ENCODE measurements at regions not wholly inside any gene's neighbourhood (a gene's known extent, or its start where the extent isn't known, plus 50 kb on each side); places are given as distances from the start of the nearest gene placed in this dataset.
A peak's percentile ranks its signal among the peaks of the same experiment; 100 is the strongest.

DNA sequence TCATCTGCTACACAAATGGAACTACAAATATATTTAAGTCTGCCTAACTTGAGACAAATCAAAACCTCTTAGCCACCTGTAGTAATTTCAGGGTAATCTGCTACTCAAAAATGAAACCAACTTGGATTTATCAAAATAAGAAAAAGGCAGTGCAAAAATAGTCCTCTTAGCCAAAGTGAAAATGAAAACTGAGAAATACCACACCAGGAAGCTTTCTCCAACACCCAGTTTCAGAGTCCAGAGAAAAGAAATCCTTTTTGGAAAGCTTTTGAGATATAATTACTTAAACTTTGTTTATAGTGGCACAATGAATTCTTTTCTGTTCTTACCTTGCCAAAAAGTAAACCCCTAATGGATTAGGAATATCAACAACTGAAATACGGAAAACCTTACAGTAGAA is 990.4 kb downstream of the EFNA5 start:
- H3K4me3 ChIP-seq: peak overlapping the region in 1 of 4 donors; percentile 1
- H3K36me3 ChIP-seq: no peaks in the 10 kb centered on the region
- TF ChIP-seq, protein P1, sequence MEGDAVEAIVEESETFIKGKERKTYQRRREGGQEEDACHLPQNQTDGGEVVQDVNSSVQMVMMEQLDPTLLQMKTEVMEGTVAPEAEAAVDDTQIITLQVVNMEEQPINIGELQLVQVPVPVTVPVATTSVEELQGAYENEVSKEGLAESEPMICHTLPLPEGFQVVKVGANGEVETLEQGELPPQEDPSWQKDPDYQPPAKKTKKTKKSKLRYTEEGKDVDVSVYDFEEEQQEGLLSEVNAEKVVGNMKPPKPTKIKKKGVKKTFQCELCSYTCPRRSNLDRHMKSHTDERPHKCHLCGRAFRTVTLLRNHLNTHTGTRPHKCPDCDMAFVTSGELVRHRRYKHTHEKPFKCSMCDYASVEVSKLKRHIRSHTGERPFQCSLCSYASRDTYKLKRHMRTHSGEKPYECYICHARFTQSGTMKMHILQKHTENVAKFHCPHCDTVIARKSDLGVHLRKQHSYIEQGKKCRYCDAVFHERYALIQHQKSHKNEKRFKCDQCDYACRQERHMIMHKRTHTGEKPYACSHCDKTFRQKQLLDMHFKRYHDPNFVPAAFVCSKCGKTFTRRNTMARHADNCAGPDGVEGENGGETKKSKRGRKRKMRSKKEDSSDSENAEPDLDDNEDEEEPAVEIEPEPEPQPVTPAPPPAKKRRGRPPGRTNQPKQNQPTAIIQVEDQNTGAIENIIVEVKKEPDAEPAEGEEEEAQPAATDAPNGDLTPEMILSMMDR (IDR thresholded peaks at IDR 0.05): no peak
- no peak for TF ChIP-seq EP300 (IDR thresholded peaks at IDR 0.05)
- TF ChIP-seq POLR2AphosphoS5 (IDR thresholded peaks at IDR 0.05): no peak
- no peak for TF ChIP-seq POLR2A (IDR thresholded peaks at IDR 0.05)
- intact Hi-C loops (cut with DNase I): no loop called here
- 39 to 61% methylated on average over 1 of the region's 1 CpG for WGBS, 2 donors
- H3K27ac ChIP-seq: peak overlapping the region in 1 of 4 donors; percentile 28
- no peak for DNase-seq
- H3K9me3 ChIP-seq: no peaks in the 10 kb centered on the region
- H3K4me1 ChIP-seq: no peaks in the 10 kb centered on the region
- H3K27me3 ChIP-seq: no peaks in the 10 kb centered on the region

DNA sequence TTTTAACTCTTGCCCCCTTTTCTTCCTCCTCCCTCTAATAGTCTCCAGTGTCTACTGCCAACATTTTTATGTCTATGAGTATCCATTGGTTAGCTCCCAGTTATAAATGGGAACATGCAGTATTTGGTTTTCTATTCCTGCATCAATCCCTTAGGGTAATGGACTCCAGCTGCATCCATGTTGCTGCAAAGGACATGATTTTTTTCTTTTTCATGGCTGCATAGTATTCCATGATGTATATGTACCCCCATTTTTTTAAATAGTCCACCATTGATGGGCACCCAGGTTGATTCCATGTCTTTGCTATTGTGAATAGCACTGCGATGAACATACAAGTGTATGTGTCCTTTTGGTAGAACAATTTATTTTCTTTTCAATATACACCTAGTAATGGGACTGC is 993.7 kb downstream of the EFNA5 start:
- intact Hi-C loops (cut with DNase I): no loop called here
- no peak for DNase-seq
- H3K4me3 ChIP-seq: no peak overlapping the region
- H3K9me3 ChIP-seq: no peaks in the 10 kb centered on the region
- H3K27ac ChIP-seq: no peak overlapping the region
- no peaks in the 10 kb centered on the region for H3K4me1 ChIP-seq
- H3K36me3 ChIP-seq: no peaks in the 10 kb centered on the region
- no peaks in the 10 kb centered on the region for H3K27me3 ChIP-seq
- 97 to 98% methylated on average over 1 of the region's 1 CpG for WGBS, 2 donors
- TF ChIP-seq POLR2A (IDR thresholded peaks at IDR 0.05) (no peak), POLR2AphosphoS5 (IDR thresholded peaks at IDR 0.05) (no peak), EP300 (IDR thresholded peaks at IDR 0.05) (no peak)
- TF ChIP-seq, protein P1 (IDR thresholded peaks at IDR 0.05): no peak

DNA sequence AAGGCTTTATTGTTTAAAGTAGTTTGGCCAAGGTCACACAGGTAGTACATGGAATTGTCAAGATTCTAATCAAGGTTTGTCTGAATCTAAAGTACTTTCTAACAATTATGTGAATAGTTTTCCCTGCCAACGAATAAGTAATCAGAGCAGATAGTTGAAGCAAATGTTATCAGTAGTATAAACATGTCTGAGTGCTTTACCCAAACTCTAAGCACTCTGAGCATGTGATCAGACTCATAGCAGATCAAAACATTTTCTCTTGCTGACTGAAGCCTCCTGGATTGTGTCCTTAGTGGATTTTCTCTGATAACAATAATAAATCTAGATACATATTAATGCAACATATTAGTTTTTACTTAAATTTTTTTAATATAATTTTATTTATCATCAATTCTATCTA is 995.0 kb downstream of the EFNA5 start:
- WGBS, 2 donors: 22 to 47% methylated on average over 1 of the region's 1 CpG
- Histone ChIP-seq H3K36me3 (no peaks in the 10 kb centered on the region), H3K27ac (no peak overlapping the region), H3K27me3 (no peaks in the 10 kb centered on the region), H3K4me3 (no peak overlapping the region), H3K9me3 (no peaks in the 10 kb centered on the region), H3K4me1 (no peaks in the 10 kb centered on the region)
- no peak for DNase-seq
- intact Hi-C loops (cut with DNase I): no loop called here
- TF ChIP-seq POLR2AphosphoS5 (IDR thresholded peaks at IDR 0.05) (no peak), POLR2A (IDR thresholded peaks at IDR 0.05) (no peak), EP300 (IDR thresholded peaks at IDR 0.05) (no peak)
- TF ChIP-seq, protein P1 (IDR thresholded peaks at IDR 0.05): no peak

DNA sequence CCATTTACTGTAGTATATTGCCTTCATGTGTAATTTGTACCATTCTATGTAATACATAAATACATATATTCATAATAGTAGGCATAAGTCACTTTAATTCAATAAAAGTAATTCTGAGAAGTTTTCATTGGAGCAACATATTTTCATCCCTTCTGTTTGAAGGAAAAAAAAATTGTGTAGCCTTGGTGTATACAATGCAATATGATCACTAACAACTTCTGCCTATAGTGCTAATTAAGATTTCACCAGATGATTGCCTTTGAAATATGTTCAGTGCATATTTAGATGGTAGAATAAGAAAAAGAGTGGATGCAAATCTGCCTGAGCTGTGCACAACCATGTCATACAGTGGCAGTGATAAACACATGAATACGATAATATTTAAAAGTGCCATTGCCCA is 996.8 kb downstream of the EFNA5 start:
- DNase-seq: no peak
- WGBS, 2 donors: 94 to 98% methylated on average over 1 of the region's 1 CpG
- Histone ChIP-seq H3K27ac (no peak overlapping the region), H3K27me3 (no peaks in the 10 kb centered on the region), H3K9me3 (no peaks in the 10 kb centered on the region), H3K4me1 (no peaks in the 10 kb centered on the region), H3K36me3 (no peaks in the 10 kb centered on the region), H3K4me3 (no peak overlapping the region)
- intact Hi-C loops (cut with DNase I): no loop called here
- TF ChIP-seq POLR2A (IDR thresholded peaks at IDR 0.05) (no peak), EP300 (IDR thresholded peaks at IDR 0.05) (no peak), POLR2AphosphoS5 (IDR thresholded peaks at IDR 0.05) (no peak)
- TF ChIP-seq, protein P1 (IDR thresholded peaks at IDR 0.05): no peak

DNA sequence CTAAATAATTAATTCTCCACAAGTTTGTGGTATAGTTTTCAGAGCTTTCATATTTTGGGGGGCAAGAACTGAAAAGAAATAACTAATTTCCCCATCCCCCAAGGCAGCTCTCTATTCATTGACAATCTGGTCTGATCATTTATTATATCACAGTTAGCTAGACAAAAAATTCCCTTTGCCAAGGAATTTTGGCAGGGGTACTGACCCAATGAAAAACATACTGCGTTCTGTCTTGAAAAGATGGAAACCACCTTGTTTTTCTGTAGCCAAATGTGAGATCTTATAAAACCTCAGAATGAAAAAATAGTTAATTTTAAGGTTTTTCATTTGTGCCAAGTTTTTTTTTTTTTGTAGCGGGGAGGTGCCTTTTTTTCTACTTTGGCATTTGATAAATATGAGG is 1008.9 kb downstream of the EFNA5 start:
- TF ChIP-seq POLR2AphosphoS5 (IDR thresholded peaks at IDR 0.05): no peak
- TF ChIP-seq, protein P1 (IDR thresholded peaks at IDR 0.05): no peak
- intact Hi-C loops (cut with DNase I): no loop called here
- Histone ChIP-seq H3K9me3 (no peaks in the 10 kb centered on the region), H3K4me1 (no peaks in the 10 kb centered on the region), H3K36me3 (no peaks in the 10 kb centered on the region), H3K4me3 (no peak overlapping the region), H3K27me3 (no peaks in the 10 kb centered on the region), H3K27ac (no peak overlapping the region)
- no peak for DNase-seq
- 36 to 40% methylated on average over 2 of the region's 2 CpGs for WGBS, 2 donors

All from sigmoid colon (tissue), 6 donors.